SK-N-SH treated with all-trans-retinoic acid at 6 μM for 48 hours (cell line): ENCODE measurements at regions not wholly inside any gene's neighbourhood (a gene's known extent, or its start where the extent isn't known, plus 50 kb on each side); places are given as distances from the start of the nearest gene placed in this dataset.

Experiments
- ATAC-seq: fragments of 200-7000 bp; cut with Tn5 transposase; 3 replicates; pipeline ENCODE4 v1.9.1; 2020; ENCODE audit warnings: mild to moderate bottlenecking, moderate library complexity
- BACH2 ChIP-seq: fragments of 250-450 bp; sonication (Bioruptor Pico); IDR thresholded peaks from 2 replicates; pipeline ENCODE4 v1.9.0; 2021; ENCODE audit warnings: mild to moderate bottlenecking, borderline replicate concordance
- CREB5 ChIP-seq: fragments of 250-450 bp; sonication (Bioruptor Pico); IDR thresholded peaks from 2 replicates; pipeline ENCODE4 v1.5.1; 2020; ENCODE audit warnings: low read depth, mild to moderate bottlenecking, moderate library complexity
- CSDC2 ChIP-seq: fragments of 250-450 bp; sonication (Bioruptor Pico); IDR thresholded peaks from 2 replicates; pipeline ENCODE4 v1.5.0; 2020; ENCODE audit warnings: mild to moderate bottlenecking, moderate library complexity
- GLIS3 ChIP-seq: fragments of 250-450 bp; sonication (Bioruptor Pico); IDR thresholded peaks from 2 replicates; pipeline ENCODE4 v1.5.0; 2020; ENCODE audit warnings: mild to moderate bottlenecking, moderate library complexity
- ISL1 ChIP-seq: fragments of 250-450 bp; sonication (Bioruptor Pico); IDR thresholded peaks from 2 replicates; pipeline ENCODE4 v2.1.2; 2022; ENCODE audit warnings: mild to moderate bottlenecking, moderate library complexity
- OSR1 ChIP-seq: fragments of 250-450 bp; sonication (Bioruptor Pico); IDR thresholded peaks from 2 replicates; pipeline ENCODE4 v1.8.0; 2022; ENCODE audit warnings: moderate library complexity, mild to moderate bottlenecking, inconsistent platforms
- POU6F1 ChIP-seq: fragments of 250-450 bp; sonication (Bioruptor Pico); IDR thresholded peaks from 2 replicates; pipeline ENCODE4 v1.8.0; 2021; ENCODE audit warnings: low read depth, mild to moderate bottlenecking, moderate library complexity, borderline replicate concordance
- RARB ChIP-seq: fragments of 250-450 bp; sonication (Bioruptor Pico); IDR thresholded peaks from 2 replicates; pipeline ENCODE4 v1.8.0; 2021; ENCODE audit warnings: mild to moderate bottlenecking, moderate library complexity
- SNAI2 ChIP-seq: fragments of 250-450 bp; sonication (Bioruptor Pico); IDR thresholded peaks from 2 replicates; pipeline ENCODE4 v1.5.0; 2020; ENCODE audit warnings: mild to moderate bottlenecking, moderate library complexity
- ZC3H10 ChIP-seq: fragments of 250-450 bp; sonication (Bioruptor Pico); IDR thresholded peaks from 2 replicates; pipeline ENCODE4 v1.5.1; 2021; ENCODE audit warnings: mild to moderate bottlenecking, moderate library complexity
- ZFP3 ChIP-seq: fragments of 250-450 bp; sonication (Bioruptor Pico); IDR thresholded peaks from 2 replicates; pipeline ENCODE4 v1.5.0; 2020; ENCODE audit warnings: mild to moderate bottlenecking, moderate library complexity
- ZFP30 ChIP-seq: fragments of 450-650 bp; formaldehyde crosslinking; IDR thresholded peaks from 2 replicates; pipeline ENCODE4 v1.5.0; 2022; ENCODE audit warnings: mild to moderate bottlenecking, moderate library complexity
- ZNF565 ChIP-seq: fragments of 450-650 bp; formaldehyde crosslinking; conservative IDR thresholded peaks from 2 replicates; pipeline ENCODE4 v1.5.0; 2020; ENCODE audit warnings: low read depth, mild to moderate bottlenecking, moderate library complexity
- ZNF70 ChIP-seq: fragments of 450-650 bp; formaldehyde crosslinking; IDR thresholded peaks from 2 replicates; pipeline ENCODE4 v1.5.0; 2020; ENCODE audit warnings: mild to moderate bottlenecking, moderate library complexity
- TF ChIP-seq, protein P1 (sequence below): fragments of 250-450 bp; sonication (Bioruptor Pico); IDR thresholded peaks from 2 replicates; pipeline ENCODE4 v1.5.0; 2020; ENCODE audit warnings: mild to moderate bottlenecking, moderate library complexity
- TF ChIP-seq, protein P2 (sequence below): fragments of 250-450 bp; sonication (Bioruptor Pico); IDR thresholded peaks from 2 replicates; pipeline ENCODE4 v1.5.1; 2021; ENCODE audit warnings: mild to moderate bottlenecking, moderate library complexity
- TF ChIP-seq, protein P3 (sequence below): fragments of 250-450 bp; sonication (Bioruptor Pico); IDR thresholded peaks from 2 replicates; pipeline ENCODE4 v1.8.0; 2020; ENCODE audit warnings: mild to moderate bottlenecking, moderate library complexity, borderline replicate concordance

DNA sequence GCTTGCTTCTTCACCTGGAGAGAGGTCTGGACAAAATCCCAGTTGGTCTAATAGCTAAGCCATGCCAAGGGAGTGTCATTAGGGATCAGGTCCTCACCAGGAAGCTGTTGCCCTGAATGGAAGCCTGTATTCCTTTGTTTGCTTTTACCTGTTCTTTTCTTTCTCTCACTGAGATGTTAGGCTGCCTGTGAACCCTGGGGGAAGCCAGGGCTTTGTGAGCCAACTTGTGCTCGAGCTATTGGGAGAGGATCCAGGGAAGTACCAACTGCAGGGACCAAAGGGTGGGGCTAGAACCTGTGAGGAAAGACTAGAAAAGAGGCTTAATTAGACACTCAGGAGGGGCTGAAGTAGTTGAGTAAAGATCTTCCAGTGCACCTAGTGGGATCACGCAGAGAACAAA lies 451.2 kb upstream of the TLE4 start:
- ATAC-seq: no peak
- TF ChIP-seq, protein P1, sequence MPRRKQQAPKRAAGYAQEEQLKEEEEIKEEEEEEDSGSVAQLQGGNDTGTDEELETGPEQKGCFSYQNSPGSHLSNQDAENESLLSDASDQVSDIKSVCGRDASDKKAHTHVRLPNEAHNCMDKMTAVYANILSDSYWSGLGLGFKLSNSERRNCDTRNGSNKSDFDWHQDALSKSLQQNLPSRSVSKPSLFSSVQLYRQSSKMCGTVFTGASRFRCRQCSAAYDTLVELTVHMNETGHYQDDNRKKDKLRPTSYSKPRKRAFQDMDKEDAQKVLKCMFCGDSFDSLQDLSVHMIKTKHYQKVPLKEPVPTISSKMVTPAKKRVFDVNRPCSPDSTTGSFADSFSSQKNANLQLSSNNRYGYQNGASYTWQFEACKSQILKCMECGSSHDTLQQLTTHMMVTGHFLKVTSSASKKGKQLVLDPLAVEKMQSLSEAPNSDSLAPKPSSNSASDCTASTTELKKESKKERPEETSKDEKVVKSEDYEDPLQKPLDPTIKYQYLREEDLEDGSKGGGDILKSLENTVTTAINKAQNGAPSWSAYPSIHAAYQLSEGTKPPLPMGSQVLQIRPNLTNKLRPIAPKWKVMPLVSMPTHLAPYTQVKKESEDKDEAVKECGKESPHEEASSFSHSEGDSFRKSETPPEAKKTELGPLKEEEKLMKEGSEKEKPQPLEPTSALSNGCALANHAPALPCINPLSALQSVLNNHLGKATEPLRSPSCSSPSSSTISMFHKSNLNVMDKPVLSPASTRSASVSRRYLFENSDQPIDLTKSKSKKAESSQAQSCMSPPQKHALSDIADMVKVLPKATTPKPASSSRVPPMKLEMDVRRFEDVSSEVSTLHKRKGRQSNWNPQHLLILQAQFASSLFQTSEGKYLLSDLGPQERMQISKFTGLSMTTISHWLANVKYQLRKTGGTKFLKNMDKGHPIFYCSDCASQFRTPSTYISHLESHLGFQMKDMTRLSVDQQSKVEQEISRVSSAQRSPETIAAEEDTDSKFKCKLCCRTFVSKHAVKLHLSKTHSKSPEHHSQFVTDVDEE (CRISPR knock-in tag): no peak
- no peak for TF ChIP-seq ZNF565 (CRISPR knock-in tag)
- no peak for TF ChIP-seq ISL1 (CRISPR knock-in tag)
- TF ChIP-seq GLIS3 (CRISPR knock-in tag): no peak
- TF ChIP-seq, protein P2, sequence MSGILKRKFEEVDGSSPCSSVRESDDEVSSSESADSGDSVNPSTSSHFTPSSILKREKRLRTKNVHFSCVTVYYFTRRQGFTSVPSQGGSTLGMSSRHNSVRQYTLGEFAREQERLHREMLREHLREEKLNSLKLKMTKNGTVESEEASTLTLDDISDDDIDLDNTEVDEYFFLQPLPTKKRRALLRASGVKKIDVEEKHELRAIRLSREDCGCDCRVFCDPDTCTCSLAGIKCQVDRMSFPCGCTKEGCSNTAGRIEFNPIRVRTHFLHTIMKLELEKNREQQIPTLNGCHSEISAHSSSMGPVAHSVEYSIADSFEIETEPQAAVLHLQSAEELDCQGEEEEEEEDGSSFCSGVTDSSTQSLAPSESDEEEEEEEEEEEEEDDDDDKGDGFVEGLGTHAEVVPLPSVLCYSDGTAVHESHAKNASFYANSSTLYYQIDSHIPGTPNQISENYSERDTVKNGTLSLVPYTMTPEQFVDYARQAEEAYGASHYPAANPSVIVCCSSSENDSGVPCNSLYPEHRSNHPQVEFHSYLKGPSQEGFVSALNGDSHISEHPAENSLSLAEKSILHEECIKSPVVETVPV (CRISPR knock-in tag): no peak
- no peak for TF ChIP-seq OSR1
- TF ChIP-seq BACH2 (CRISPR knock-in tag): no peak
- no peak for TF ChIP-seq POU6F1
- TF ChIP-seq ZFP3 (CRISPR knock-in tag): no peak

GRCh38 chr9:79120941-79121340 lies 450.8 kb upstream of the TLE4 start:
- ATAC-seq: no peak
- TF ChIP-seq ZNF565 (CRISPR knock-in tag) (no peak), ZC3H10 (CRISPR knock-in tag) (no peak), POU6F1 (no peak), GLIS3 (CRISPR knock-in tag) (no peak)
- TF ChIP-seq, protein P3, sequence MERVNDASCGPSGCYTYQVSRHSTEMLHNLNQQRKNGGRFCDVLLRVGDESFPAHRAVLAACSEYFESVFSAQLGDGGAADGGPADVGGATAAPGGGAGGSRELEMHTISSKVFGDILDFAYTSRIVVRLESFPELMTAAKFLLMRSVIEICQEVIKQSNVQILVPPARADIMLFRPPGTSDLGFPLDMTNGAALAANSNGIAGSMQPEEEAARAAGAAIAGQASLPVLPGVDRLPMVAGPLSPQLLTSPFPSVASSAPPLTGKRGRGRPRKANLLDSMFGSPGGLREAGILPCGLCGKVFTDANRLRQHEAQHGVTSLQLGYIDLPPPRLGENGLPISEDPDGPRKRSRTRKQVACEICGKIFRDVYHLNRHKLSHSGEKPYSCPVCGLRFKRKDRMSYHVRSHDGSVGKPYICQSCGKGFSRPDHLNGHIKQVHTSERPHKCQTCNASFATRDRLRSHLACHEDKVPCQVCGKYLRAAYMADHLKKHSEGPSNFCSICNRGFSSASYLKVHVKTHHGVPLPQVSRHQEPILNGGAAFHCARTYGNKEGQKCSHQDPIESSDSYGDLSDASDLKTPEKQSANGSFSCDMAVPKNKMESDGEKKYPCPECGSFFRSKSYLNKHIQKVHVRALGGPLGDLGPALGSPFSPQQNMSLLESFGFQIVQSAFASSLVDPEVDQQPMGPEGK (CRISPR knock-in tag): no peak
- TF ChIP-seq, protein P1 (CRISPR knock-in tag): no peak

DNA sequence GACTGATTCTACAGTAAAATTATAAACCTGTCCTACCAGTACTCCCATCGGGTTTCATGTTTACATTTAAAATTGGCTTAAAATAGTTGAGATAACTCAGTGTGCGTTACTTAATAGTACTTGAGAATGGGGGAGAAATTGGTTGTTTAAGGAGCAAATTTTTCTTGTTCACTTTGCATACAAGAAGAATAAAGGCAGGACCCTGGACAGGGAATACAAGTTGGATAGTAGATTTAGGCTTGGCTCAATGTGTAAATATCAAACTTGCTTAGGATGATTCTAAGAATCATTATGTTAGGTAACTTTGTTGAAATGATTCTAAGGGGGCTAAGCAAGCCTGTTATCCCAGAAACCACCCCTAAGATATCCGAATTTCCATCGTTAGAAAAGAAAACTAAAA lies 448.4 kb upstream of the TLE4 start:
- ATAC-seq: no peak
- TF ChIP-seq CSDC2 (CRISPR knock-in tag): no peak
- TF ChIP-seq ZFP3 (CRISPR knock-in tag): no peak
- TF ChIP-seq GLIS3 (CRISPR knock-in tag): no peak
- TF ChIP-seq, protein P1 (CRISPR knock-in tag): no peak
- TF ChIP-seq BACH2 (CRISPR knock-in tag): no peak
- TF ChIP-seq ZNF565 (CRISPR knock-in tag): no peak
- no peak for TF ChIP-seq SNAI2 (CRISPR knock-in tag)
- no peak for TF ChIP-seq ZFP30 (CRISPR knock-in tag)
- TF ChIP-seq RARB: no peak
- no peak for TF ChIP-seq CREB5 (CRISPR knock-in tag)
- no peak for TF ChIP-seq ZNF70 (CRISPR knock-in tag)
- TF ChIP-seq OSR1: no peak
- TF ChIP-seq, protein P3 (CRISPR knock-in tag): no peak
- TF ChIP-seq ISL1 (CRISPR knock-in tag): no peak
- TF ChIP-seq, all 23 proteins: peak for 0
